ENCODE measurements at regions not wholly inside any gene's neighbourhood (a gene's known extent, or its start where the extent isn't known, plus 50 kb on each side); places are given as distances from the start of the nearest gene placed in this dataset.

- DNase-seq = no peak
These were observed 535.8 kb downstream of the EFNA5 start for GRCh38 chr5:107134931-107135330.

- DNase-seq = no peak
These were observed 541.7 kb downstream of the EFNA5 start for GRCh38 chr5:107129051-107129450.

GRCh38 chr5:107127878-107128277 lies 542.9 kb downstream of the EFNA5 start:
- DNase-seq = no peak

GRCh38 chr5:107126341-107126740 lies 544.4 kb downstream of the EFNA5 start:
- DNase-seq = no peak

- DNase-seq = no peak
These were observed 546.4 kb downstream of the EFNA5 start for GRCh38 chr5:107124376-107124775.

GRCh38 chr5:107123014-107123413 lies 547.7 kb downstream of the EFNA5 start:
- DNase-seq = no peak

- no peak for DNase-seq
These were observed 548.8 kb downstream of the EFNA5 start for GRCh38 chr5:107121793-107122519.

GRCh38 chr5:107119656-107120055 lies 551.1 kb downstream of the EFNA5 start:
- DNase-seq = no peak

GRCh38 chr5:107118184-107119019 lies 552.3 kb downstream of the EFNA5 start:
- DNase-seq = no peak

GRCh38 chr5:107112216-107112615 lies 558.5 kb downstream of the EFNA5 start:
- no peak for DNase-seq

- no peak for DNase-seq
These were observed 566.4 kb downstream of the EFNA5 start for GRCh38 chr5:107104040-107104995.

- no peak for DNase-seq
These were observed 567.2 kb downstream of the EFNA5 start for GRCh38 chr5:107103522-107103921.

- no peak for DNase-seq
These were observed 570.6 kb downstream of the EFNA5 start for GRCh38 chr5:107100121-107100520.

GRCh38 chr5:107099506-107099905 lies 571.2 kb downstream of the EFNA5 start:
- no peak for DNase-seq

GRCh38 chr5:107092695-107093094 lies 578.0 kb downstream of the EFNA5 start:
- no peak for DNase-seq

GRCh38 chr5:107090506-107090905 lies 580.2 kb downstream of the EFNA5 start:
- DNase-seq = no peak

GRCh38 chr5:107088907-107089306 lies 581.8 kb downstream of the EFNA5 start:
- no peak for DNase-seq

- DNase-seq = no peak
These were observed 585.2 kb downstream of the EFNA5 start for GRCh38 chr5:107085572-107085971.

GRCh38 chr5:107074996-107075395 lies 595.7 kb downstream of the EFNA5 start:
- DNase-seq = no peak

- DNase-seq = no peak
These were observed 597.8 kb downstream of the EFNA5 start for GRCh38 chr5:107072967-107073366.

GRCh38 chr5:107072440-107072839 lies 598.3 kb downstream of the EFNA5 start:
- DNase-seq = no peak

GRCh38 chr5:107068782-107069181 lies 602.0 kb downstream of the EFNA5 start:
- no peak for DNase-seq

- no peak for DNase-seq
These were observed 603.3 kb downstream of the EFNA5 start for GRCh38 chr5:107067395-107067794.
